Glutamatergic neuron (in vitro differentiated cells): ENCODE measurements at regions not wholly inside any gene's neighbourhood (a gene's known extent, or its start where the extent isn't known, plus 50 kb on each side); places are given as distances from the start of the nearest gene placed in this dataset.

Source experiments
- DNase-seq: peaks from one replicate; pipeline ENCODE4 v3.0.0; 2022
- H3K27ac Mint-ChIP-seq: one replicate; pipeline ENCODE4 v1.8.0; 2020; ENCODE audit warnings: mild to moderate bottlenecking, mixed read lengths, inconsistent platforms; ENCODE audit not compliant: unreplicated experiment
- H3K27me3 Mint-ChIP-seq: one replicate; pipeline ENCODE4 v1.8.0; 2020; ENCODE audit warnings: mild to moderate bottlenecking, moderate library complexity, mixed read lengths, inconsistent platforms; ENCODE audit not compliant: unreplicated experiment
- H3K36me3 Mint-ChIP-seq: one replicate; pipeline ENCODE4 v1.8.0; 2020; ENCODE audit warnings: mild to moderate bottlenecking, mixed read lengths, inconsistent platforms; ENCODE audit not compliant: unreplicated experiment
- H3K4me1 Mint-ChIP-seq: one replicate; pipeline ENCODE4 v1.8.0; 2020; ENCODE audit warnings: mild to moderate bottlenecking, low read depth, mixed read lengths, inconsistent platforms; ENCODE audit not compliant: unreplicated experiment
- H3K4me3 Mint-ChIP-seq: one replicate; pipeline ENCODE4 v1.8.0; 2020; ENCODE audit warnings: mild to moderate bottlenecking, mixed read lengths, inconsistent platforms; ENCODE audit not compliant: unreplicated experiment
- H3K9me3 Mint-ChIP-seq: one replicate; pipeline ENCODE4 v1.8.0; 2020; ENCODE audit warnings: mild to moderate bottlenecking, moderate library complexity, mixed read lengths, inconsistent platforms; ENCODE audit not compliant: unreplicated experiment
- TF ChIP-seq, protein P1 (sequence below): fragments of 200-600 bp; sonication (generic); IDR thresholded peaks from one replicate; pipeline ENCODE4 v1.5.0; 2021; ENCODE audit not compliant: partially characterized antibody, unreplicated experiment

- H3K27me3 Mint-ChIP-seq: peaks cover 17% of the 10 kb centered on the region
- H3K27ac Mint-ChIP-seq: no peak overlapping the region
- H3K4me1 Mint-ChIP-seq: peaks cover 9% of the 10 kb centered on the region
- peaks cover 4% of the 10 kb centered on the region for H3K9me3 Mint-ChIP-seq
- H3K36me3 Mint-ChIP-seq: peaks cover 5% of the 10 kb centered on the region
- TF ChIP-seq, protein P1, sequence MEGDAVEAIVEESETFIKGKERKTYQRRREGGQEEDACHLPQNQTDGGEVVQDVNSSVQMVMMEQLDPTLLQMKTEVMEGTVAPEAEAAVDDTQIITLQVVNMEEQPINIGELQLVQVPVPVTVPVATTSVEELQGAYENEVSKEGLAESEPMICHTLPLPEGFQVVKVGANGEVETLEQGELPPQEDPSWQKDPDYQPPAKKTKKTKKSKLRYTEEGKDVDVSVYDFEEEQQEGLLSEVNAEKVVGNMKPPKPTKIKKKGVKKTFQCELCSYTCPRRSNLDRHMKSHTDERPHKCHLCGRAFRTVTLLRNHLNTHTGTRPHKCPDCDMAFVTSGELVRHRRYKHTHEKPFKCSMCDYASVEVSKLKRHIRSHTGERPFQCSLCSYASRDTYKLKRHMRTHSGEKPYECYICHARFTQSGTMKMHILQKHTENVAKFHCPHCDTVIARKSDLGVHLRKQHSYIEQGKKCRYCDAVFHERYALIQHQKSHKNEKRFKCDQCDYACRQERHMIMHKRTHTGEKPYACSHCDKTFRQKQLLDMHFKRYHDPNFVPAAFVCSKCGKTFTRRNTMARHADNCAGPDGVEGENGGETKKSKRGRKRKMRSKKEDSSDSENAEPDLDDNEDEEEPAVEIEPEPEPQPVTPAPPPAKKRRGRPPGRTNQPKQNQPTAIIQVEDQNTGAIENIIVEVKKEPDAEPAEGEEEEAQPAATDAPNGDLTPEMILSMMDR: no peak
- DNase-seq: no peak
- H3K4me3 Mint-ChIP-seq: peak overlapping the region; percentile 23
Measured at GRCh38 chr9:126146254-126147145, 180.1 kb upstream of the MVB12B start.

DNA sequence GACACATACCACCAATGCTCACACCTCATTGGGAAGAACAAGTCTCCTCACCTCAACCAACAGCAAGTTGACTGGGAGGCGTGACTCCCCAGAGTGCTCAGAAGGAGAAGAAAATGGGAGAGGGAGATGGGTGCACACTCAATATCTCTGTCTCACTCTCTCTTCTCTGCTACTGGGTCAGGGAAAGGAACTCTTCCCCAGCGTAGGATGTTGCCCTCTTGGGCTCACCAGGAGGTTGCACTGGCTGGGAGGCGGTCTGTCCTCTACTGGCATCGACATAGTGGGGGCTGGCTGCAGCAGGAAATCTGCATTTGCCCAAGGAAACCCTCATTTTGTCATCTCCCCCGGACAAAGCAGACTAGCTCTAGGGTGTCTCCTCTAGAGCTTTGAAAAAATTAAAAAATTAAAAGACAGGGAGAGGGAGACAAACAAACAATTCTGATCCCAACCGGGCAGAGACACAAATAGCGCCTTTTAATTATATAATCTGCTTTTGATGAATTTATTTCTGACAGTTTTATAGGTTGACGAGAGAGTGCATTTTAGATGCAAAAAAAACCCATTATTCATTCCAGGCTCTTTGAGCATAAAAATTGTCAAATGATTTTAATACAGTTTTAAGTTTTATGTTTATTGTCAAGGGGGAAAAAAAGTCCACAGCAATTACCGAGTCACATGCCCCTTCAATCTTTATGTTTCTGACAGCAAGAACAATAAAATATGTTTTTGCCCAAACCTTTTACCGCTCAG is 179.3 kb upstream of the MVB12B start:
- Mint-ChIP-seq H3K4me1 (peaks cover 9% of the 10 kb centered on the region), H3K4me3 (no peak overlapping the region), H3K36me3 (peaks cover 5% of the 10 kb centered on the region), H3K27ac (no peak overlapping the region), H3K9me3 (peaks cover 6% of the 10 kb centered on the region), H3K27me3 (peaks cover 17% of the 10 kb centered on the region)
- DNase-seq: no peak
- TF ChIP-seq, protein P1: no peak

GRCh38 chr9:126147936-126148870 is 178.4 kb upstream of the MVB12B start:
- peaks cover 5% of the 10 kb centered on the region for H3K36me3 Mint-ChIP-seq
- peaks cover 6% of the 10 kb centered on the region for H3K9me3 Mint-ChIP-seq
- peaks cover 17% of the 10 kb centered on the region for H3K27me3 Mint-ChIP-seq
- peaks cover 9% of the 10 kb centered on the region for H3K4me1 Mint-ChIP-seq
- no peak overlapping the region for H3K27ac Mint-ChIP-seq
- TF ChIP-seq, protein P1: no peak
- DNase-seq: no peak
- H3K4me3 Mint-ChIP-seq: no peak overlapping the region

DNA sequence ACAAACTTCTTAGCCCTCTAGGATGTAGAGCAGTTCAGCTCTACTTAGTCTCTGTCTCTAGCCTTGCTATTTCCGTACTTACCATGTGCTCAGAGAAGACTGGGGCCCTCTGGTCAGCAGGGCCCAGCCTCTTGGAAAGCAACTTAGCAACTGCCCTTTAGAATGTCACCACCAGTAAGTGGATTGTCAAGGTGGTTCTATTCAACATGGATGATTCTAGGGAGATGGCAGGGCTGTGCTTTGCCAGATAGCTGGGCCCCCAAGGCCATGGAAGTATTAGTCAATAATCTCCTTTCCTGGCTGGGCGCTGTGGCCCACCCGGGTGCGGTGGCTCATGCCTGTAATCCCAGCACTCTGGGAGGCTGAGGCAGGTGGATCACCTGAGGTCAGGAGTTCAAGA is 177.6 kb upstream of the MVB12B start:
- TF ChIP-seq, protein P1: no peak
- Mint-ChIP-seq H3K9me3 (peaks cover 7% of the 10 kb centered on the region), H3K4me3 (no peak overlapping the region), H3K27ac (no peak overlapping the region), H3K4me1 (peaks cover 9% of the 10 kb centered on the region), H3K36me3 (peaks cover 5% of the 10 kb centered on the region), H3K27me3 (peaks cover 17% of the 10 kb centered on the region)
- DNase-seq: no peak
